AG04449 (cell line): ENCODE measurements at regions not wholly inside any gene's neighbourhood (a gene's known extent, or its start where the extent isn't known, plus 50 kb on each side); places are given as distances from the start of the nearest gene placed in this dataset.

Source experiments
- CTCF ChIA-PET: fragments of 350-600 bp; formaldehyde crosslinking; extraction: SDS; loops from one replicate; lab custom pipeline; 2021; ENCODE audit warnings: antibody characterized with exemption; lab: Yijun Ruan, JAX
- POLR2A ChIA-PET: fragments of 400-600, 350-600 bp; formaldehyde crosslinking; extraction: SDS; loops from one replicate; lab custom pipeline; 2020; ENCODE audit warnings: antibody characterized with exemption, inconsistent platforms; lab: Yijun Ruan, JAX
- DNase-seq: peaks from one replicate; pipeline ENCODE4 v3.0.0-alpha.2; 2010; ENCODE audit warnings: low read depth, low spot score
- H3K4me3 ChIP-seq: 2 replicates; pipeline ENCODE4 v1.5.1; 2011; ENCODE audit warnings: low read depth, mild to moderate bottlenecking, control low read depth, low read length
- CTCF ChIP-seq: IDR thresholded peaks from one replicate; pipeline ENCODE4 v1.5.1; 2011; ENCODE audit warnings: mild to moderate bottlenecking, moderate library complexity, low read length, control low read depth, inconsistent platforms; ENCODE audit not compliant: insufficient read depth; ENCODE audit errors: missing control alignments

GRCh38 chr9:109683521-109683920 lies 96.5 kb upstream of the PALM2AKAP2 start:
- POLR2A ChIA-PET: no interaction called here
- DNase-seq: no peak
- CTCF ChIA-PET: no interaction called here
- H3K4me3 ChIP-seq: no peak overlapping the region
- TF ChIP-seq CTCF: no peak

- no peak overlapping the region for H3K4me3 ChIP-seq
- TF ChIP-seq CTCF: no peak
- no peak for DNase-seq
- CTCF ChIA-PET: interaction anchor here (1.1 kb wide), 1 partner anchor 9 kb away, joined by 3 read pairs; no protein-coding TSS in a partner anchor
- POLR2A ChIA-PET: no interaction called here
Observed at GRCh38 chr9:109689701-109690100, 90.3 kb upstream of the PALM2AKAP2 start.

GRCh38 chr9:109699019-109699418 lies 81.0 kb upstream of the PALM2AKAP2 start:
- ChIA-PET POLR2A (no interaction called here), CTCF (no interaction called here)
- DNase-seq: no peak
- no peak for TF ChIP-seq CTCF
- no peak overlapping the region for H3K4me3 ChIP-seq

- ChIA-PET CTCF (interaction anchor here (1.3 kb wide), 1 partner anchor 16 kb away, joined by 3 read pairs; no protein-coding TSS in a partner anchor), POLR2A (no interaction called here)
- no peak for TF ChIP-seq CTCF
- no peak overlapping the region for H3K4me3 ChIP-seq
- no peak for DNase-seq
Observed at GRCh38 chr9:109704546-109704945, 75.5 kb upstream of the PALM2AKAP2 start.

GRCh38 chr9:109705515-109705914 lies 74.5 kb upstream of the PALM2AKAP2 start:
- peak; percentile 33 for DNase-seq

GRCh38 chr9:109707355-109707754 lies 72.6 kb upstream of the PALM2AKAP2 start:
- no peak for DNase-seq
- CTCF ChIA-PET: interaction anchor here (1.5 kb wide), 1 partner anchor 109 kb away, joined by 3 read pairs; no protein-coding TSS in a partner anchor
- TF ChIP-seq CTCF: no peak
- H3K4me3 ChIP-seq: no peak overlapping the region
- POLR2A ChIA-PET: no interaction called here

More at GRCh38 chr9:109705515-109705914, 74.5 kb upstream of the PALM2AKAP2 start:
- CTCF ChIA-PET: no interaction called here
- POLR2A ChIA-PET: no interaction called here
- H3K4me3 ChIP-seq: no peak overlapping the region
- TF ChIP-seq CTCF: no peak
